Activated CD4-positive, alpha-beta T cell treated with anti-CD3 and anti-CD28 coated beads for 1 hour (primary cell): ENCODE measurements at regions not wholly inside any gene's neighbourhood (a gene's known extent, or its start where the extent isn't known, plus 50 kb on each side); places are given as distances from the start of the nearest gene placed in this dataset.

Experiments
- DNase-seq: peaks from one replicate; pipeline ENCODE4 v3.0.0-alpha.2; 2020

DNA sequence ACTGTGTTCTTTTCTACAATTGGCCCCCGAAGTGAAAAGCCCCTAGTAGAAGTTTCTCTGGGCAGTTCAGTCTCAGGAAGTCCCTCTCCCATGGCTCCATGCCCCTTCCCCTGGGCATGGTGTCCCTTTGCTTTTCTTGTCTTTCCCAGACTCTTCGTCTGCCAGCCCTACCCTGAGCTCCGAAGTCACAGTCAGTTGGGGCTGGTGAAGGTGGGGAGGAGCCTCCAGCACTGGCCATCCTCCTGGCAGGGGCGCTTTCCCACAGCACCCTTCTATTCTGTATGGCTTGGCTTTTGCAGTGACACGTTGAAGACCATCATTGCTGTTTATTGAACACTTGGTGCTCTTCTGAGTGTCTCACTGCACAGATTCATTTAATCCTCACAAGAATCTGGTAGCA lies 195.1 kb upstream of the CADM1 start:
- DNase-seq: no peak

GRCh38 chr11:115698243-115698642 lies 194.0 kb upstream of the CADM1 start:
- no peak for DNase-seq

- no peak for DNase-seq
These were observed 192.3 kb upstream of the CADM1 start for GRCh38 chr11:115696563-115696962.

- DNase-seq: no peak
These were observed 191.6 kb upstream of the CADM1 start for GRCh38 chr11:115695677-115696364.

DNA sequence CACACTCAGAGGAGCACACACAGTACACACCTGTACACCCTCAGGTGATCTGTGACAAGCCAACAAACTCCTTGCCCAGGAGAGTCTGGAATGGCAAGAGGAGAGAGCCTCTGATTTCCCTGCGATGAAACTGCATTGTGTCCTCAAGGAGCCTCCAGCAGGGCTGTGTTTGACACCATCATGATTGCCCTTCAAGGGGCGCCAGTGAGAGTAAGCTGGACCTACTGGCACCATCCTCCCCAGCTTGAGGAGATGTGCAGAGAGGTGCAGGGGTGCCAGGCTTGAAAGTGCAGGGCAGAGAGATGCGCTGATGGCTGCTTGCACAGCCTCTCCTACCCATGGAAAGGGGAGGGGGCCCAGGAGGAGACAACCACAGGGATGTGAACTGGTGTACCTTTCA lies 188.8 kb upstream of the CADM1 start:
- no peak for DNase-seq

- DNase-seq: no peak
These were observed 186.8 kb upstream of the CADM1 start for GRCh38 chr11:115691030-115691429.

GRCh38 chr11:115687934-115688333 lies 183.7 kb upstream of the CADM1 start:
- DNase-seq: no peak

DNA sequence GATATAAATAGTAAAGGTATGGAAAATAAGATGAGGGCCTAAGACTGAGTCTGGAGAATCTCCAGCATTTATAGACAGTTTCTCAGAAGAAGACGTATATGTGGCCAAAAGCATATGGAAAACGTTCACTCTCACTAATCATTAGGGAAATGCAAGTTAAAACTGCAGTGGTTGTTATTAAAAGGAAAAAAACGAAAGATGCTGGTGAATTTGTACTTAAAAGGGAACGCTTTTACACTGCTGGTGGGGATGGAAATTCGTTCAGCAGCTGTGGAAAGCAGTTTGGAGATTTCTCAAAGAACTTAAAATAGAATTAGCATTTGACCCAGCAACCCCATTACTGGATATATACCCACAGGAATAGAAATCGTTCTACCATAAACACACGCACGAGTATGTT lies 180.5 kb upstream of the CADM1 start:
- no peak for DNase-seq

DNA sequence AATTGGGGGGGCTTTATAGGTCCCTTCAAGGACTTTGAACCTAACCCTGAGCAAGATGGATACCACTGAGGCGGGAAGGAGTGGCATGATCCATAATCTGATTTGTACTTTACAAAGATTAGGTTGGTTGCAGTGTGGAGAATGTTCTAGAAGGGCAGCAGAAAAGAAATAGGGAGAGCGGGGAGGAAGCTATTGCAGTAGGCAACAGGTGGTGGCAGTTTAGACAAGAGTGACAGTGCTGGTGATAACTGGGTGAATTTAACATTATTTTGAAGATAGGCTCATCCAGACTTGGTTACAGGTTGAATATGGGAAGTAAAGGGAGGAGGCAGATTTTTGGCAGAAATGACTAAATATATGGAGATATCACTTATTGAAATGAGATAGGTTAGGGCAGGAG lies 179.9 kb upstream of the CADM1 start:
- no peak for DNase-seq

GRCh38 chr11:115682888-115683287 lies 178.7 kb upstream of the CADM1 start:
- no peak for DNase-seq

DNA sequence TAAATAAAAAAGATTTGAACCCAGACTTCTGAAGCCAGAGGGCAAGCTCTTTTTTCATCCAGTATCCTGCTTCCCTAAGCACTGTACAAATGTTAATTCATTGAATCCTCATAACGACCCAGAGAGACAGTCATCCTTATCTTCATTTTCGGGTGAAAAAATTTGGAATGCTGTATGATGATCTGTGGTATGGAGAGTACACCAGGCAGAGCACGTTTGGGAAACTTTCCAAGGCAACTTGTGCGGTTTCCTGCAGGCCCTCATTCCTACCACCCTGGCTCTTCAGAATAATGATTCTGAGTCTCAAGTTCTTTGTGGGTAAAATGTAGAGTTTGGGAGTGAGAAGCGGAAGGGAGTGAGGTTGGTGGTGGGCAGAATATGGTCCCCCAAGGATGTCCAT lies 177.9 kb upstream of the CADM1 start:
- no peak for DNase-seq

DNA sequence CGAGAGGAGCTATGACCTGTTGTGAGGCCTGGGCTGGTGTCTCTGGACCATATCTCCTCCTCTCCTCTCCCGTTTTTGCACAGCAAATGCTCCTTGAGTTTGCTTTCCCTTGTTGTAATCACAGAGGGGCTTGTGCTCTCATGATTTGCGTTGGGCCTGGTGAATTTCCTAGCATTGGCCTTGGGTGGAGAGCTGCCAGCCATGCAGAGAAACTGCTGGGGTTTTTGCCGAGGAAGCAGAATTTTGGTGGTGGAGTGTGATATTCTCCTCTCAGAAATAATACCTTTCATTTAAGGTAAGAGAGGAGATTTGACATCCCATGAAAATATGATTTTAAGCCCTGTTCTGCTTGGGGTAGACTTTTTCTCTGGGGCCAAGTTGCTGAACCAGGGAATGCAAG lies 175.7 kb upstream of the CADM1 start:
- no peak for DNase-seq

DNA sequence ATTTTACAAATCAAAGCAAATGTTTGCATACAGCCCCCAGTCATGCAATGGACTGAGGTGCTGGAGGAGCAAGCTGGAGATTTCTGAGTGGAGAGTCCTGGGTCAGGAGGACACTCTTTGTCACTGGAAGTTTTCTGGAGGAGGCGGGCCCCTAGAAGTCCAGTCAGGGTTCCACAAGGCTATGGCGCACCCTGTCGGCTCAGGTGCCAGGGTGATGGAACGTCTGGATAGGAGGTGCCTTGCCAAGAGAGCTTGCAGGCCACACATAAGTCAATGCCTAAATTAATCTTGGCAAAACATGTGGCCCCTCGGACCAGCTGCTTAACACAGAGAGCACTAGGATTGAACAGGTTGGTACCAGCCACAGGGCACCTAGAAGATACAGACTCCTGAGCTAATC lies 174.7 kb upstream of the CADM1 start:
- no peak for DNase-seq

- no peak for DNase-seq
These were observed 173.0 kb upstream of the CADM1 start for GRCh38 chr11:115677190-115677589.

GRCh38 chr11:115676768-115677167 lies 172.6 kb upstream of the CADM1 start:
- no peak for DNase-seq

DNA sequence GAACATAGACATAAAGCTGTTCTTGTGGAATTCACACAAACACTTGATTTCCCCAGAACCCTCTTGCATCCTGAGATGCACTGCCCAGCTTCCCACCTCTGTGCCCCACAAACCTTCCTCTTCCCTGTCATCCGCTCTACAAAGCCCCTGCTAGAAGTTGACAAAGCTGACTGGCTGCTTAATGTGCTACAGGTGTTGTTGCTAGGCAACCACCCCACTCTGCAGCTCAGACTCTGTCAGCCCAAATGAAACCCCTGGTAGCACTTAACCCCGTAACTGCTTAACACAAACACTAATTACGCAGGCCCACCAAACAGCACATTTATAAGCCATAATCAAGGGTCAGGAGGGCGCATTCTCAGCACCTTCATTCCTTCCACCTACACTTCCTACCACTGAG lies 172.0 kb upstream of the CADM1 start:
- DNase-seq: no peak

- DNase-seq: no peak
These were observed 170.8 kb upstream of the CADM1 start for GRCh38 chr11:115674937-115675544.

GRCh38 chr11:115674176-115674936 lies 170.1 kb upstream of the CADM1 start:
- no peak for DNase-seq

GRCh38 chr11:115673720-115674119 lies 169.5 kb upstream of the CADM1 start:
- no peak for DNase-seq

- DNase-seq: no peak
These were observed 168.8 kb upstream of the CADM1 start for GRCh38 chr11:115672999-115673411.

DNA sequence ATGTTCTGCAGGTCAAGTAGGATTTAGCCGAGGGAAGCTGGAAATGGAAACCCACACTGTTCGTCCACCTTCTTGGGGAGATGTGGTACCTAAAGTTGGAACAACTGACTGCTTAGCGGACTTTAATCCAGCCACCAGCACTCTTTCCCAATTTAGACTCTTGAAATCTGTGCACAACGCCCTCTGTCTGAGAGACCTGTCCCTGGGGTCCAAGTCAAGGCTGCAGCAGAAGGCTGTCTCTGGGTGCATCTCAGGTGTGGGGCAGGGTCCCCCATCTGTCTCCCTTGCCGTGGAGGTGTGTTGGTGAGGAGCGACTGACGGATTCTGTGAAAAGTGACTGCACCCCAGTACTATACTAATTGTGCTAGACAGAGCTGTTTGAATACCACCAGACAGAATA lies 168.2 kb upstream of the CADM1 start:
- DNase-seq: no peak

DNA sequence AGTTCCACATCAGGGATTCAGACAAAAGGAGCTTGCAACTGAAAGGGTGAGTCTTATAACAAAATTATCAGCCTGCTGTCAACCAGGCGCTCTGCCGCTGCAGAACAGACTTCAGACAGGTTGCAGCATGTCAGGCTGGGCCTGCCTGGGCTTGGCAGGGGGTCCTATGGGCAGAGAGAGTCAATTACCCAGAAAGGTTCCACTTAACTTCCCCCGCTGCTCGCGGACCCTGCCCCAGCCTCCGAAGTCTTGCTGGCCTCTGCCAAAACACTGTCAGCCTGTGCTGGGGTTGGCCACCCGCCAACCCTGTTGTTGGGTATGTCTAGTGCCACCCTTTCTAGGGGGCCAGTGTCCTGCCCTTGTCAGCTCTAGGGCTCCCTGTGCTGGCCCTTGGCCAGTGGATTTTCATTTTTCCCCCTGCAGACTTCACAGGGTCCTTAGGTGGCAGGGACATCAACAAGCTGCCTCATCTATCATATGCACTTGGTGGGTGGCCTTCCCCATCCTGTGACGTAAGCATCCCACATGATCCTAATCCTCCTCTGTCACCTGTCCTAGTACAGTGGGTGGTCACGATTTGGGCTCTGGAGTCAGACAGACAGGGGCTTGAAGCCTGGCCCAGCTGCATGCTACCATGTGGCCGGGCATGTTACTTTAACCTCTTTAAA lies 166.5 kb upstream of the CADM1 start:
- no peak for DNase-seq

DNA sequence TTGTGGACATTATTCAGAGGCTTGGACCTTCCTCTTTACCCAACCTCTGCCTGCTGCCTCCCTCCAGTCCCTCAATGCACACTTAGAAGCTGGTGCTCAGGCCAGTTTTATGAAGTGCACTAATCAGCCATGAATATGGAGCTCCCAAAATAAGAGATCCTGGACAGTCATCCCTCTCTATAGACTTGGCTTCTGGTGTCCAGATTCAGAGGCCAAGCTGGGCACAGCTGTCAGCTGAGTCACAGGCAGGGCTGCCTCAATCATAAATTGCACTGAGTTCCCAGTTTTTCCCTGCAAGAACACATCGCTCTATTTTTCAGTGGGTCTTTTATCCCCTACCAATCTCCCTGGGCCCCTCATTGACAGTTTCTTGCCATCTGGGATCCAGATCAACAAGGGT lies 161.7 kb upstream of the CADM1 start:
- DNase-seq: no peak
